ENCODE measurements at regions not wholly inside any gene's neighbourhood (a gene's known extent, or its start where the extent isn't known, plus 50 kb on each side); places are given as distances from the start of the nearest gene placed in this dataset.

DNA sequence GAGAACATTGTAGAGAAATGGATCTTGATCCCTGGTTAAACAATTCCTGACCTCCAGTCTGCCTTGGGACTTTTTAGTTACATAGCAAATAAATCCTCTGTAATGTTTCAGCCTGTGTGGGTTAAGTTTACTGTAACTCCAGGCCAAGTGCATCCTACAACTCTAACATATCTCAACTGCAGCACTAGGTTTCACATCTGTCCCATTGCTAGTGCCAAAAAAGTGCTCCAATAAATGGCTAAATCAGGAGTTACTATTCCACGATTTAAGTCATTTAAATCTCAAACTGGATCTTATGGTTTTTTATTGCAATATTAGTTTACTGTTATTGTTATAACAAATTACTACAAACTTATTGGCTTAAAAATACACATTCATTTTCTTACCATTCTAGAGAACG is 479.6 kb downstream of the GPAM start:
- no peaks in the 10 kb centered on the region for H4K20me1 ChIP-seq (replicated peaks; ENCODE audit: insufficient read depth)
- no peak overlapping the region for H2AFZ ChIP-seq
- Mint-ChIP-seq H3K36me3 (ENCODE audit: low read depth) (no peaks in the 10 kb centered on the region), H3K9me3 (no peaks in the 10 kb centered on the region; the same call in 2 of the 3 replicates), H3K4me1 (no peaks in the 10 kb centered on the region), H3K27me3 (ENCODE audit: insufficient read depth, low read depth, poor library complexity) (no peaks in the 10 kb centered on the region), H3K27ac (no peak overlapping the region), H3K4me3 (no peak overlapping the region)
- no peaks in the 10 kb centered on the region for H3F3A ChIP-seq (replicated peaks; ENCODE audit: low read depth)
- H3K79me2 ChIP-seq (replicated peaks; ENCODE audit: insufficient read depth): no peaks in the 10 kb centered on the region
- DNase-seq (ENCODE audit: low spot score) (no peak), ATAC-seq (no peak)
- H3K9me2 ChIP-seq (ENCODE audit: insufficient read depth): peaks cover 4% of the 10 kb centered on the region; the same call in 1 of the 2 replicates
- H3K36me3 ChIP-seq (ENCODE audit: insufficient read depth): no peaks in the 10 kb centered on the region
- H3K4me1 ChIP-seq (ENCODE audit: insufficient read depth): no peaks in the 10 kb centered on the region
- no peak overlapping the region for H3K4me2 ChIP-seq
- no peak for TF ChIP-seq POLR2AphosphoS5 (IDR thresholded peaks at IDR 0.05; ENCODE audit: low read depth)
- no peak for TF ChIP-seq ZNF331 (CRISPR knock-in tag; IDR thresholded peaks at IDR 0.05; ENCODE audit: low read depth)
- no peak for TF ChIP-seq ZNF114 (CRISPR knock-in tag; IDR thresholded peaks at IDR 0.05)
- no peak for TF ChIP-seq JUNB (IDR thresholded peaks at IDR 0.05; ENCODE audit: unreplicated experiment)
- TF ChIP-seq STAT1 (IDR thresholded peaks at IDR 0.05; ENCODE audit: unreplicated experiment): no peak
- TF ChIP-seq, protein P1, sequence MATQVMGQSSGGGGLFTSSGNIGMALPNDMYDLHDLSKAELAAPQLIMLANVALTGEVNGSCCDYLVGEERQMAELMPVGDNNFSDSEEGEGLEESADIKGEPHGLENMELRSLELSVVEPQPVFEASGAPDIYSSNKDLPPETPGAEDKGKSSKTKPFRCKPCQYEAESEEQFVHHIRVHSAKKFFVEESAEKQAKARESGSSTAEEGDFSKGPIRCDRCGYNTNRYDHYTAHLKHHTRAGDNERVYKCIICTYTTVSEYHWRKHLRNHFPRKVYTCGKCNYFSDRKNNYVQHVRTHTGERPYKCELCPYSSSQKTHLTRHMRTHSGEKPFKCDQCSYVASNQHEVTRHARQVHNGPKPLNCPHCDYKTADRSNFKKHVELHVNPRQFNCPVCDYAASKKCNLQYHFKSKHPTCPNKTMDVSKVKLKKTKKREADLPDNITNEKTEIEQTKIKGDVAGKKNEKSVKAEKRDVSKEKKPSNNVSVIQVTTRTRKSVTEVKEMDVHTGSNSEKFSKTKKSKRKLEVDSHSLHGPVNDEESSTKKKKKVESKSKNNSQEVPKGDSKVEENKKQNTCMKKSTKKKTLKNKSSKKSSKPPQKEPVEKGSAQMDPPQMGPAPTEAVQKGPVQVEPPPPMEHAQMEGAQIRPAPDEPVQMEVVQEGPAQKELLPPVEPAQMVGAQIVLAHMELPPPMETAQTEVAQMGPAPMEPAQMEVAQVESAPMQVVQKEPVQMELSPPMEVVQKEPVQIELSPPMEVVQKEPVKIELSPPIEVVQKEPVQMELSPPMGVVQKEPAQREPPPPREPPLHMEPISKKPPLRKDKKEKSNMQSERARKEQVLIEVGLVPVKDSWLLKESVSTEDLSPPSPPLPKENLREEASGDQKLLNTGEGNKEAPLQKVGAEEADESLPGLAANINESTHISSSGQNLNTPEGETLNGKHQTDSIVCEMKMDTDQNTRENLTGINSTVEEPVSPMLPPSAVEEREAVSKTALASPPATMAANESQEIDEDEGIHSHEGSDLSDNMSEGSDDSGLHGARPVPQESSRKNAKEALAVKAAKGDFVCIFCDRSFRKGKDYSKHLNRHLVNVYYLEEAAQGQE (IDR thresholded peaks at IDR 0.05; ENCODE audit: unreplicated experiment): no peak
- TF ChIP-seq, protein P2, sequence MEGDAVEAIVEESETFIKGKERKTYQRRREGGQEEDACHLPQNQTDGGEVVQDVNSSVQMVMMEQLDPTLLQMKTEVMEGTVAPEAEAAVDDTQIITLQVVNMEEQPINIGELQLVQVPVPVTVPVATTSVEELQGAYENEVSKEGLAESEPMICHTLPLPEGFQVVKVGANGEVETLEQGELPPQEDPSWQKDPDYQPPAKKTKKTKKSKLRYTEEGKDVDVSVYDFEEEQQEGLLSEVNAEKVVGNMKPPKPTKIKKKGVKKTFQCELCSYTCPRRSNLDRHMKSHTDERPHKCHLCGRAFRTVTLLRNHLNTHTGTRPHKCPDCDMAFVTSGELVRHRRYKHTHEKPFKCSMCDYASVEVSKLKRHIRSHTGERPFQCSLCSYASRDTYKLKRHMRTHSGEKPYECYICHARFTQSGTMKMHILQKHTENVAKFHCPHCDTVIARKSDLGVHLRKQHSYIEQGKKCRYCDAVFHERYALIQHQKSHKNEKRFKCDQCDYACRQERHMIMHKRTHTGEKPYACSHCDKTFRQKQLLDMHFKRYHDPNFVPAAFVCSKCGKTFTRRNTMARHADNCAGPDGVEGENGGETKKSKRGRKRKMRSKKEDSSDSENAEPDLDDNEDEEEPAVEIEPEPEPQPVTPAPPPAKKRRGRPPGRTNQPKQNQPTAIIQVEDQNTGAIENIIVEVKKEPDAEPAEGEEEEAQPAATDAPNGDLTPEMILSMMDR (conservative IDR thresholded peaks at IDR 0.05; ENCODE audit: low read depth in 2 of 2): no peak
- no peak for TF ChIP-seq EZH2phosphoT487 (IDR thresholded peaks at IDR 0.05; ENCODE audit: unreplicated experiment)
- no peak overlapping the region for H3K4me3 ChIP-seq
- H3K27ac ChIP-seq (ENCODE audit: low read depth): no peak overlapping the region
- no peaks in the 10 kb centered on the region for H3K27me3 ChIP-seq (ENCODE audit: insufficient read depth)

DNA sequence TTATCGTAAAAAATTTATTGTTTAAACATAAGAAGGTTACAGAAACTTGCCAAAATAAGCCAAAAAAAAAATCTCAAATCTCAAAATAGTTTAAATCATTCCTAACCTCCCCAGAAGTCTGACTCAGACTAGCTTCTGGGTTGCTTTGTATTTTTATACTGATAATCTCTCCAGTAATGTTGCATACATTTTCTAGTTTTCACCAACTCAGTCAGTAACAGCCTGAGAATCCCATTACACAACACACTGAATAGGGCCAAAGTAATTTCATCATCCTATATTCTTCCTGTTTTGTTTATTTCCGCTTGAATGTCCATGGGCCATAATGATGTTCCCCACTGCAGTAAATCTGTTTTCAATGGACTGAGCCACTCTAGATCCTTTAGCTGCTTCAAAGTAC is 478.5 kb downstream of the GPAM start:
- Histone ChIP-seq H3K4me1 (ENCODE audit: insufficient read depth) (no peaks in the 10 kb centered on the region), H3K36me3 (ENCODE audit: insufficient read depth) (no peaks in the 10 kb centered on the region), H4K20me1 (replicated peaks; ENCODE audit: insufficient read depth) (no peaks in the 10 kb centered on the region), H3K27ac (ENCODE audit: low read depth) (no peak overlapping the region), H3K4me3 (no peak overlapping the region), H3K27me3 (ENCODE audit: insufficient read depth) (no peaks in the 10 kb centered on the region), H3K79me2 (replicated peaks; ENCODE audit: insufficient read depth) (no peaks in the 10 kb centered on the region), H3F3A (replicated peaks; ENCODE audit: low read depth) (no peaks in the 10 kb centered on the region), H3K4me2 (no peak overlapping the region), H2AFZ (no peak overlapping the region), H3K9me2 (ENCODE audit: insufficient read depth) (peaks cover 6% of the 10 kb centered on the region; the same call in 1 of the 2 replicates)
- no peak for DNase-seq (ENCODE audit: low spot score)
- Mint-ChIP-seq H3K27ac (no peak overlapping the region), H3K4me3 (no peak overlapping the region), H3K27me3 (ENCODE audit: insufficient read depth, low read depth, poor library complexity) (no peaks in the 10 kb centered on the region), H3K36me3 (ENCODE audit: low read depth) (no peaks in the 10 kb centered on the region), H3K9me3 (no peaks in the 10 kb centered on the region; the same call in 1 of the 3 replicates), H3K4me1 (no peaks in the 10 kb centered on the region)
- ATAC-seq: no peak
- TF ChIP-seq EZH2 (IDR thresholded peaks at IDR 0.05; ENCODE audit: low read depth, unreplicated experiment): no peak
- TF ChIP-seq NANOG (IDR thresholded peaks at IDR 0.05; ENCODE audit: borderline replicate concordance): no peak
- TF ChIP-seq STAT1 (IDR thresholded peaks at IDR 0.05; ENCODE audit: unreplicated experiment): no peak
- TF ChIP-seq ZNF331 (CRISPR knock-in tag; IDR thresholded peaks at IDR 0.05; ENCODE audit: low read depth): no peak
- TF ChIP-seq POLR2AphosphoS5 (IDR thresholded peaks at IDR 0.05; ENCODE audit: low read depth): no peak
- TF ChIP-seq, protein P2 (conservative IDR thresholded peaks at IDR 0.05; ENCODE audit: low read depth in 2 of 2): no peak
- no peak for TF ChIP-seq ZNF114 (CRISPR knock-in tag; IDR thresholded peaks at IDR 0.05)
- no peak for TF ChIP-seq JUNB (IDR thresholded peaks at IDR 0.05; ENCODE audit: unreplicated experiment)
- TF ChIP-seq, protein P1 (IDR thresholded peaks at IDR 0.05; ENCODE audit: unreplicated experiment): no peak
- TF ChIP-seq, protein P3, sequence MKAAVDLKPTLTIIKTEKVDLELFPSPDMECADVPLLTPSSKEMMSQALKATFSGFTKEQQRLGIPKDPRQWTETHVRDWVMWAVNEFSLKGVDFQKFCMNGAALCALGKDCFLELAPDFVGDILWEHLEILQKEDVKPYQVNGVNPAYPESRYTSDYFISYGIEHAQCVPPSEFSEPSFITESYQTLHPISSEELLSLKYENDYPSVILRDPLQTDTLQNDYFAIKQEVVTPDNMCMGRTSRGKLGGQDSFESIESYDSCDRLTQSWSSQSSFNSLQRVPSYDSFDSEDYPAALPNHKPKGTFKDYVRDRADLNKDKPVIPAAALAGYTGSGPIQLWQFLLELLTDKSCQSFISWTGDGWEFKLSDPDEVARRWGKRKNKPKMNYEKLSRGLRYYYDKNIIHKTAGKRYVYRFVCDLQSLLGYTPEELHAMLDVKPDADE (IDR thresholded peaks at IDR 0.05): no peak
- TF ChIP-seq EZH2phosphoT487 (IDR thresholded peaks at IDR 0.05; ENCODE audit: unreplicated experiment): no peak
